ENCODE measurements at regions not wholly inside any gene's neighbourhood (a gene's known extent, or its start where the extent isn't known, plus 50 kb on each side); places are given as distances from the start of the nearest gene placed in this dataset.

DNA sequence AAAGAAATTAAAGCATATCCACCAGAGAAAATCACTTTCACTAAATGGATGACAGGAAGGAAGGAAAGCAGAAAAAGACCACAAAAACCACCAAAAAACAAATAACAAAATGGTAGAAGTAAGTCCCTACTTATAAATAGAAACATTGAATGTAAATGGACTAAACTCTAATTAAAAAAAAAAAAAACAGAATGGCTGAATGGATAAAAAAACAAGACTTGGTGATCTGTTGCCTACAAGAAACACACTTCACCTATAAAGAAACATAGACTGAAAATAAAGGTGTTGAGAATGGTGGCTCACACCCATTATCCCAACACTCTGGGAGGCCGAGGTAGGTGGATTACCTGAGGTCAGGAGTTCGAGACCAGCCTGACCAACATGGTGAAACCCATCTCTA, 122.9 kb downstream of the HMHB1 start:
- Histone ChIP-seq H3K4me1 (ENCODE audit: insufficient read depth, low read length) (0 out of 2 replicates have a peak, but pooled peaks cover 4% of the 10 kb centered on the region), H2BK120ac (ENCODE audit: low read depth, low read length, poor library complexity, severe bottlenecking) (no peak overlapping the region), H2BK20ac (ENCODE audit: low read depth, low read length, poor library complexity, severe bottlenecking) (no peak overlapping the region), H3K23me2 (ENCODE audit: insufficient read length, low read depth, low read length, poor library complexity, severe bottlenecking) (no peaks in the 10 kb centered on the region), H3K4me2 (ENCODE audit: insufficient read depth, insufficient read length, low read length) (no peak overlapping the region), H3T11ph (ENCODE audit: low read length) (no peak overlapping the region), H2AFZ (ENCODE audit: low read length) (no peak overlapping the region), H3K9ac (ENCODE audit: extremely low read depth, insufficient read length, low read length) (no peak overlapping the region), H3K9me3 (ENCODE audit: control insufficient read depth, low read depth, low read length) (no peaks in the 10 kb centered on the region), H2BK12ac (ENCODE audit: insufficient read length, low read depth, low read length) (no peak overlapping the region), H3K27me3 (ENCODE audit: insufficient read depth, low read length) (no peaks in the 10 kb centered on the region), H4K91ac (ENCODE audit: insufficient read length, low read depth, low read length) (no peak overlapping the region), H2BK5ac (ENCODE audit: insufficient read length, low read length) (no peak overlapping the region), H2AK5ac (ENCODE audit: insufficient read length, low read length) (no peak overlapping the region), H4K5ac (ENCODE audit: insufficient read length, low read depth, low read length) (no peak overlapping the region), H4K20me1 (ENCODE audit: control insufficient read depth, insufficient read depth, insufficient read length) (no peaks in the 10 kb centered on the region), H3K14ac (ENCODE audit: insufficient read depth, low read length) (no peak overlapping the region), H3K79me2 (ENCODE audit: insufficient read depth, low read length) (no peaks in the 10 kb centered on the region), H3K27ac (ENCODE audit: insufficient read length, low read depth, low read length) (no peak overlapping the region), H3K56ac (ENCODE audit: insufficient read length, low read depth, low read length) (no peak overlapping the region), H3K18ac (ENCODE audit: insufficient read length, low read depth, low read length) (no peak overlapping the region), H3K79me1 (ENCODE audit: insufficient read depth, low read depth, low read length, poor library complexity, severe bottlenecking) (no peaks in the 10 kb centered on the region), H4K8ac (replicated peaks; ENCODE audit: insufficient read length, low read depth, low read length) (no peak overlapping the region), H3K4ac (ENCODE audit: low read depth, low read length) (no peak overlapping the region), H2BK15ac (ENCODE audit: low read depth, low read length) (no peak overlapping the region), H3K23ac (ENCODE audit: insufficient read length, low read depth, low read length) (no peak overlapping the region)
- no CpG with 5 or more reads among the region's 2 CpGs for WGBS (ENCODE audit: extremely low coverage, insufficient read length, low lambda C conversion rate)
- peaks cover 12% of the 10 kb centered on the region in 2 experiments for H3K4me1 Mint-ChIP-seq
- no peak overlapping the region for H3K27ac Mint-ChIP-seq
- no peak overlapping the region for H3K4me3 Mint-ChIP-seq
- no peak for DNase-seq
- peaks cover 0 to 11% (median 2%) of the 10 kb centered on the region in 3 experiments; a peak in 4 of 7 replicates for H3K36me3 Mint-ChIP-seq (ENCODE audit: insufficient read depth in 1 of 3, low read depth in 3 of 3)
- H3K9me3 Mint-ChIP-seq: peaks cover 9 to 12% of the 10 kb centered on the region in 2 experiments
- no peaks in the 10 kb centered on the region for H3K27me3 Mint-ChIP-seq (ENCODE audit: low read depth)
- no peak for TF ChIP-seq CTCF (conservative IDR thresholded peaks at IDR 0.05)
